Ecto neural progenitor cell (in vitro differentiated cells): ENCODE measurements at regions not wholly inside any gene's neighbourhood (a gene's known extent, or its start where the extent isn't known, plus 50 kb on each side); places are given as distances from the start of the nearest gene placed in this dataset.
"Not testable (repeated sequence)": the region's sequence is repeated elsewhere in the genome, so short reads cannot be mapped to it uniquely, and the experiment has no call there.

Source experiments
- DNase-seq: peaks from one replicate; pipeline ENCODE4 v3.0.0-alpha.2; 2018; ENCODE audit warnings: low spot score

DNA sequence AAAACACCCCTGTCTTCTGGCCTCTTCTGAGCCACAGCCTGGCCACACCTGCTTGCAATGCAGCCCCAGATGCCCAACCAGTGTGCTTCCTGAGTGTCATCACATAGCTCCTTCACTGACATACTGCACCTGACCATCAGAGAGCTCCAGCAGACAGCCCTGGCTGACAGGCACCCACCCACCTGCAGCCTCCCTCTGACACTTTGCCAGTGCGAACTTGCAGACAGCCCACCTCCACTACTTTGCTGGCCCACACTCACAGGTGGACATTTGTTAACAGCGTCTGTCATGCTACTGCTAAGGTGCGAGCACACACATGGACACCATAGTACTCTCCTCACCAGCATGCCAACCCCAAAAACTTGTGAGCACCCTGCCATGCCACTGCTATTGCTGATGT is 740.1 kb downstream of the DNAJB9 start:
- no peak for DNase-seq

DNA sequence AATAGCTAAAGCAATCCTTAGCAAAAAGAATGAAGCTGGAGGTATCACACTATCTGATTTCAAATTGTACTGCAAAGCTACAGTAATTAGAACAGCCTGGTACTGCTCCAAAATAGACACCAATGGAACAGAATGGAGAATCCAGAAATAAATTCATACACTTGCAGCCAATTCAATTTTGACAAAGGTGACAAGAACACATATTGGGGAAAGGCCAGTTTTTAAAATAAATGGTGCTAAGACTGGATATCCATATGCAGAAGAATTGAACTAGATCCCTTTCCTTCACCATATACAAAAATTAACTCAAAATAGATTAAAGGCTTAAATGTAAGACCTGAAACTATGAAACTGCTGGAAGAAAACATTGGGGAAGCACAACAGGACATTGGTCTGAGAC is 748.5 kb downstream of the DNAJB9 start:
- DNase-seq = no peak

DNA sequence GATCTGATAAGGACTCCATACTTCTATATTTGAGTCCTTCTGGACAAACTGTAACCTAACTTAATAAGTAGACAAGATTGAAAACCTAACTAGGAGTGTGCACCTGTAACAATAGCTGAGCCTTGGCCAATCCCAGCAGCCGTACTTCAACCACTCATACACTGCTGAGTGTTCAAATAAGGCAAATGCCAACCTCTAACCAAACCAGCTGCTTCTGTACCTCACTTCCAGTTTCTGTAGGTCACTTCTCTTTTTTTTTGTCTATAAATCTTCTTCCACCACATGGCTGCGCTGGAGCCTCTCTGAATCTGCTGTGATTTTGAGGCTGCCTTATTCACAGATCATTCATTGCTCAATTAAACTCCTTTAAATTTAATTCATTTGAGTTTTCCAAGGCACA is 753.2 kb downstream of the DNAJB9 start:
- no peak for DNase-seq

DNA sequence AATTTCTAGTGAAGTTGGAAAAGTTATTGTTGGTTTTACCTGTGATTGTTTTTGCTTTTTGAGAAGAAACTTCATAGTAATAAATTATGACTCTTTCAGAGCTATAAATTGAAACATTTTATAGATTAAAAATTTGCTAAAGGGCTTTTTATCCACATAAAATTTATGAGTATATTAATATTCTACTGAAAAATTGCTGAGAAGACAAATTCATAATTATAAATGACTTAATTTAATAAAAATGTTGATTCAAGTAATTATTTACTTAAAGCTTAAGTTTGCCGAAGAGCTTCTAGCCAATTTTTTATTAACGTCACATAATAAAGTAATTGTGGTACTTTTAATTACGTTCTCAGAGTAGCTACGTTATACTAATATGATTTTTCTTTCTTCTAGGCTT is 761.7 kb downstream of the DNAJB9 start:
- DNase-seq = no peak

DNA sequence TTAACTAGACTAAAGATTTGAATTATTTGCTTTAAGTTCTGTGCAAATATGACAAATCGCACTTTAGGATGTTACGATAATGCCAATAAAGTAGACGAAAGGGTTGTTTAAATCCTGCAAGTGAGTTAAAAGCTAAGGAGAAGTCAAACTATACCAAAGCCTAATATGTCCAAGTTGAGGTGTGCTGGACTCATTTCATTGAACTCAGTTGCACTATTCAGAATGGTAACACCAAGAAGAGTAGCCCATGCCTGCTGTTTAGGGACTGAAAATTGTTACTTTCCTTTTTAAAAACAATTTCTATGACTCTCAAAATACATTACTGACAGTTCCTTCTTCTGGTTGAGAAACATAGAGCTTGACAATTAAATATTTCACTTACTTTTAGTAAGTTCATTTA is 766.3 kb downstream of the DNAJB9 start:
- DNase-seq = no peak

DNA sequence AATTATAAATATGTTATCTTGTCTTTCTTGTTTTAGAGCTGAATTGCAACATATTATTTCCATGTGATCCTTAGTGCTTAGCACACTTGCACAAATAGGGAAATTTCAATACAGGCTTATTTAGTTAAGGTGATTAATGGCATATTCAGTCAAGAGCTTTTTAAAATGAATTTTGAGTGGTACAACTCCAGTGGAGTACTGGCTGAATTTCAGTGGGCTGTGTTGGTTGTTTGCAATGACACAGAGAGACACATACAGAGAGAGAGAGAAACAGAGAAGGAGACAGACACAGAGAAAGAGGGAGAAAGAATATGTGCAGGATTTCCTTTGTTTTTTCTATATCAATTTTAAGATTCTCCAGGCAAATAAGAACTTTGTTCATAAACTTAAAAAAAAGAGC is 766.9 kb downstream of the DNAJB9 start:
- no peak for DNase-seq

DNA sequence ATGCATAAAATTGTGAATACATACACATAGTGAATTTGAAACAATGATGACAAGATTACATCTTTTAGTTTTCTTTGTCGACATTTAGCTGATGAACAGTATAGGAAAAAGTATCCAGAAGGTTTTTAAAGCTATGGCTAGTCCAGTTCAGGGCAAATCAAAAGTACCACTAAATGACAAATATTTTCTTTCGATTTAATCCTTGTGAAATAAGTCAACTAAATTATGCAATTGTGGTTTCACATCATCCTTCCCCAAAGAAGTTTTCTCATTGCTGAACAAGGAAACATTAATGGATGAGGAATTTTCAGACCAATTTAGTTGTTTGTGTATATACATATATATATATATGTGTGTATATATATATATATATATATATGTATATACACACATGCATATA is 774.0 kb downstream of the DNAJB9 start:
- no peak for DNase-seq

DNA sequence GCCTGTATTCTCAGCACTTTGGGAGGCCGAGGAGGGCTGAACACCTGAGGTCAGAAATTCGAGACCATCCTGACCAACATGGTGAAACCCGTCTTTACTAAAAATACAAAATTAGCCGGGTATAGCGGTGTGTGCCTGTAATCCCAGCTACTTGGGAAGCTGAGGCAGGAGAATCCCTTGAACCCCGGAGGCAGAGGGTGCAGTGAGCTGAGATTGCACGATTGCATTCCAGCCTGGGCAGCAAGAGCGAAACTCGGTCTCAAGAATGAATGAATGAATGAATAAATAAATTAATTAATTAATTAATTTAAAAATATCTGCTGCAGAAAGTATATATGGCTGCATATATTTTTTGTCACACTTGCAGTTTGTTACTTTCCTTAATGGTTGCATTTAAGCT is 781.8 kb downstream of the DNAJB9 start:
- no peak for DNase-seq

DNA sequence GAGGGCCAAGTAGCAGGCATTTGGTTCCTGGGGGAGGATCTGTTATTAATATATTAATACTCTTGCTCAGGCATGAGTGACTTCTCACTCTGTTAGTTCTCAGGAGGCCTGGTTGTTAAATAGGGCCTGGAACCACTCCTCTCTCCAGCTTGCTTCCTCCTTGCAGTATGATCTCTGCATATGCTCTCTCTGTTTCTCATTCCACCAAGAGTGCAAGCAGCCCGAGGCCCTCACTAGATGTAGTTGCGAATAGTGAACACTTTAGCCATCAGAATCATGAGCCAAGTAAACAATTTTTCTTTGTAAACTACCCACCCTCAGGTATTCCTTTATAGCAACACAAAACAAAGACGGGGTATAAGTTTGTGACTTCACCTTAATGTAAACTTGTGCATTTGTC is 784.3 kb downstream of the DNAJB9 start:
- no peak for DNase-seq

DNA sequence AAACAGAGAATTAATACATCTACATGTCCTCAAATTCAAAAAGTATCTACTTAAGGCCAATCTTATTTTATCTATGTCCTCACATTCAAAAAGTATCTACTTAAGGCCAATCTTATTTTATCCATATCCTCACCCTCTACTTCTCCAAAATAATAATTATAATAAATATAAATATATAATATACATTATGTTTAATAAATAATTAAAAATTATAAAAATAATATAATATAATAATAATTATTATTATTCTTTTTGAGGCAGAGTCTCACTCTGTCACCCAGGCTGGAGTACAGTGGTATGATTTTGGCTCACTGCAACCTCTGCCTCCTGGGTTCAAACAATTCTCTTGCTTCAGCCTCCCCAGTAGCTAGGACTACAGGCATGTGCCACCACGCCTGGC is 784.9 kb downstream of the DNAJB9 start:
- no peak for DNase-seq

DNA sequence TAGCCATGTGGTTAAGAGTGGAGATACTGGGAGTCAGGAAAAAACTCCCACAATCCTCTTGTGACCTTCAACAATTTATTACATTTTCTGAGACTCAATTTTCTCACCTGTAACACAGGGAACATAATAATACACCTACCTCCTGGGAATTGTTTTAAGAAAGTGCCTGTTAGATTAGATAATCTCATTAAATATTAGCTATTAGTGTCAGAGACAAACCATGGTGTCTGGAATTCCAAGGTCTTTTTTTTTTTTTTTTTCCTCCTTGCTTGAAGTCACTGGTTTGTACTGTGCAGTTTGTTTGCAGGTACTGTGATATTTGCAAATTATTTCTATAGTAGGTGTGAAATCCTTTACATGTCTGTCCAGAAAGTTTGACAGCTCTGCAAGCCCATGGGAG is 806.1 kb downstream of the DNAJB9 start:
- DNase-seq = no peak

DNA sequence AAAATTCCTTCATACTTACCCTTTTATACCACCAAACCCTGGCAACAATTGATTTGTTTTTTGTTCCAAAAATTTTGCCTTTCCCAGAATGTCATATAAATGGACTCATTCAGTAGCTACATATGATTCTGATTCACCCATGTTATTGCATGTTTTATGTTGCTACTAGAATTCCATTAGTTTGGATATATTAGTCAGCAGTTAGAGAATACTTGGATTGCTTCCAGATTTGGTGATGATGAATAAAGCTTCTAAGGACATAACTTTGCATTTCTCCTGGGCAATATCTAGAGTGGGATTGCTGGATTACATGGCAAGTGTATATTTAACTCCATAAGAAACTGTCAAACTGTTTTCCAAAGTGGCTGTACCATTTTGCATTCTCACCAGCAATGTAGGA is 806.9 kb downstream of the DNAJB9 start:
- no peak for DNase-seq

DNA sequence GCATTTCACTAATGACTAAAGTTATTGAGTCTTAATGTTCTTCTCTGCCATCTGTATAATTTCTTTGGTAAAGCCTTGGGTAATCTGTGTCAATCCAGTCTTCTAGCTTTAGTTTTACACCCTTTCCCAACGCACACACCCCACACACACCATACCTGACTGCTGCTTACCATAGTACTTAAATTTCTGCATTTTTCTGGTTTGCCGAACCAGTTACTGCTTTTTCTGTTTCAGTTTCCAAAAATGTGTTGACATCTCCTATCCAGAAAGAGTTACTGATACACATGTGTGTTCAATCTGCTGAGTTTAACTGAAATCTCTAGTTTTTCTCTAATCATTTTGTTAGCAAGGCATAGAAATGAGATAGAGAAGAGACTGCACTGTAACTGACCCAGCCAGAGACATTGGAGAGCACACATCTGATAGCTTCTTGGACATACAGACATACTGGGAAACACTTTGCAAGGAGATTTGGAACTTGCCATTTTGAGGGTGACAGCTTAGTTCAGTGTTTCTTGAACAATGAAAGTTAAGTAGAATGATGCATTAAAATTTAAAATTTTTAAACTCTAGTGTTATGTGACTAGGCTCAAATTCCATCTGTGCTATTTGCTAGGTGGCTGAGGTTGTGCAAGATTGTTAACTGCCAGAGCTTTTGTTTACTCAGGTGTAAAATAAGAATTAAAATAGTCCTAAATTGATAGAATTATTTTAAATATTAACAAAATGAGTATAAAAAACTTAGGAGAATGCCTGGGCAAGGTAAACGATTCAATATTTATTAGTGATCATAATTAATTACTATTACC is 807.6 kb downstream of the DNAJB9 start:
- no peak for DNase-seq

DNA sequence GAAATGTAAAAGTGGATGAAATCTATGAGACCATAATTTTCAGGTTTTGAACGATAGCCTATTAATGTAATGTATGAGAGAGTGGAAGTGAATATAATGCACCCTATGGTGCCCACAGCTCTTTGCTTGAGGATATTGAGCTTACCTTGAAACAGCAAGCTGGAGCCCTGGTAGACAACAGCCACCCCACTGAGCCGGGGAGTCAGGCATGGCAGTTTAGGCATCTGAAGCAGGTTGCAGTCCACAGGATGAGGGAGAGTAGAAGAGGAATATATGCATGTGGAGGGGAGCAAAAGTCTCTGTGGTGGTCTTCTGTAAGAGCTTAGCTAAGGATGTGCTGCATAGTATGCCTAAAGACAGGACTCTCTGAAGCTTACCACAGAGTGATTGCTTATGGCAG is 817.3 kb downstream of the DNAJB9 start:
- DNase-seq = no peak

DNA sequence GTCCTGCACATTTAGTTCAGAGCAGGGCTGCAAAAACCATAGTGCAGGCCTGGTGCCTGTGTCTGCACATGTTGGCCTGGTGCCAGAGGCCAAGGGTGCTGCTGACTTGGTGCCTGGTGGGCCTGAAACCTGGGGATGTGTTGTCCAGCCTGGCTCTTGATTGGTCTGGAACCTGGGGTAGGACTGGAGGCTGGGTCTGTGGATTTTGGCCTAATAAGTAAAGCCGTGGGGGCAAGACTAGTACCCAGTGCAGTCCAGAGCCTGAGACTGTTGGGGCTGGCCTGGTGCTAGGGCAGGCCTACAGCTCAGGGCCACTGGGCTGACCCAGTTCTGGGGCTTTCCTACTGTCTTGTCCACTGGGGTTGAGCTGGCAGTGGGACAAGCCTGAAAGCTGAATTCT is 817.9 kb downstream of the DNAJB9 start:
- DNase-seq = no peak

DNA sequence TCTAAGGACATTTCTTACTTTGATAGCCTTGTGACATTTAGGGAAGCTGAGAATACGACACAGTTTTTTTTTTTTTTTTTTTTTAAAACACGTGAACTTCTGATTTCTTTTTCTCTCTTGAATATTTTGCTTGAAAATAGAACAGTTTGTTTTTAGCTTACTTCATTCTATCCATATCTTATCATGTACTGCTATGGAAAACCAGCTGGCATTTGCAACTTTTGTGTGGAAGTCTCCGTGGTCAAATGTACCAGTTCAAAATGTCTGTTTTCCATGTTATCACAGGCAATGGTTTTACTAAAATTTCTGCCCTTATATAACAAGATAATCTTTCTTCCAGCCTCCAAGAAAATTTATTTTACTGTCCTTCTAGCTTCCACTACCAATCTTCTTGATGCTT is 821.6 kb downstream of the DNAJB9 start:
- DNase-seq = no peak

DNA sequence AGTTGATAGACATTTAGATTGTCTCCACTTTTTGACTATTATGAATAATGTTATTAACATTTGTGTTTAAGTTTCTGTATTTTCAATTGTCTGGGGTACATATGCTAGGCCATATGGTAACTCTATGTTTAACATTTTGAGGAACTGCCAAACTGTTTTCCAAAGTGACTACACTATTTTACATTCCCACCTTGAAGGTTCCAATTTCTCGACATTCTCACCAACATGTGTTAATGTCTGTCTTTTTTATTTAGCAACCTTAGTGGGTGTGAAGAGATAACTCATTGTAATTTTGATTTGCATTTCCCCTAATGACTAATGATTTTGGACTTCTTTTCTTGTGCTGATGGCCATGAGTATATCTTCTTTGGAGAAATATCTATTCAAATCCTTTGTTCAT is 832.4 kb downstream of the DNAJB9 start:
- no peak for DNase-seq

DNA sequence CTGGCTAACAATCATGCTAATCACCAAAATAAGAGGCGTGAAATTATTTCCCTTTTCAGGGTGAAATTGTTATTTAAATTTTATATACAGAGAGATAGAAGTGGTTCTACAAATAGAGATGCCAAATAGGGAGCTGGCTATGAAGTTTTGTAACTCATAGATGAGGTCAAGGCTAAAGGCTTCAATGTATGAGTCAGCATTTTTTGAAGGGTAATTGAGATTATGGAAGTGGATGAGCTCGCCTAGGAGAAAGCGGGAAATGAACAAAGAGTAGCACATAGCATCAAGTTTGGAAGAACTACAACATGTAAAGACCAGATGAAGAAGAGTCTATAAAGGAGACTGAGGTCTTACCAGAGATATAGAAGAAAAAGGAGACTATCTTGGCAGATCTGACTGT is 838.1 kb downstream of the DNAJB9 start:
- DNase-seq = no peak

DNA sequence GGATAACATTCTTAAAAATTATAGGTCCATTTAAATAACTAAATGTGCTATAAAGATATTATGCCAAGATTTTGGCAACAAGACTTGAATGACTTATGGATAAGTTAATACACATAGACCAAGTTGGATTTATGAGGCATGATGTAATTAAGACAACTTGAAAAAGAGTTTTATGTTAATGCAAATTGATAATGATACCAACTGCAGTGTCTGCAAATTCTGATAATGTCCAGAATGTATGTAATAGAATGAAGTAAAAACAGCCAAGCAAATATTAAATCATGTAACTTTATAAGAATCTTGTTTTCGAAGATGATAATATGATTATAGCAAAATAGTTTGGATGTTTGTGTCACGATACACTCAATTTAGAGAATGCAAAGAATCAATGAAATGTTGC is 868.3 kb downstream of the DNAJB9 start:
- DNase-seq = no peak

DNA sequence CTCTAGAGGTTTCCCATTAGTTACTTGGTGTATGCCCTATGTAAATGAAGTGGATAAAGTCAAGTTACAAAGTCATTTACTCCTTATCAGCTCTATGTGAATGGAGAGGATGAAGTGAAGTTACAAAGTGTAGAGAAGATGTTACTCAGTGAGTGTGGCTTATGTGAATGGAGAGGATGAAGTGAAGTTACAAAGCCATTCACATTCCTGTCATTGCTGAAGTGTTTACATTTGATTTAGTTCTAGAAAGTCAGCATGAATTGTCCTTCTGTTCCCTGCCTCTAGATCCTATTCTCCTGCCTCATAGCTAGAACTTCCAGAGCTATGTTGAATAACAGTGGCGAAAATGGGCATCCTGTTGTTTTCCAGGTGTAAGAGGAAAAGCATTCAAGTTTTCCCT is 880.1 kb downstream of the DNAJB9 start:
- no peak for DNase-seq

DNA sequence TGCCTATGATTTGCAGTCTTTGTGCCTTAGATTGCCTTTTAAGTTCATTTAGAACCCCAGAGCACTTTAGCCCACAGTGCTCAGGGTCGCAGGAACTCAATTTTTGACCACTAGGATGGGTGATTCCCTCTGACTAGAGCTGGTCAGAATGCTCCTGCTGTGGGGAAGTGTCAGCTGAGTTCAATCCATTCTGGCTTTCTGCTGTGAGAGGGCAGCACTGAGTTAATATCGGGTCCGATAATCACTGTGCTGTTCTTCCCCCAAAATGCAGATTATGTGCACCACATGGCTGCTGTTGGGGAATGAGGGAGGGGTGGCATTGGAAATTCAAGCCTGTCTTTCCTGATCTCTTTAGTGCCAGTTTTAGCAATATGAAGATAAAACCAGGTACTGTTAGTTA is 886.4 kb downstream of the DNAJB9 start:
- DNase-seq = no peak

DNA sequence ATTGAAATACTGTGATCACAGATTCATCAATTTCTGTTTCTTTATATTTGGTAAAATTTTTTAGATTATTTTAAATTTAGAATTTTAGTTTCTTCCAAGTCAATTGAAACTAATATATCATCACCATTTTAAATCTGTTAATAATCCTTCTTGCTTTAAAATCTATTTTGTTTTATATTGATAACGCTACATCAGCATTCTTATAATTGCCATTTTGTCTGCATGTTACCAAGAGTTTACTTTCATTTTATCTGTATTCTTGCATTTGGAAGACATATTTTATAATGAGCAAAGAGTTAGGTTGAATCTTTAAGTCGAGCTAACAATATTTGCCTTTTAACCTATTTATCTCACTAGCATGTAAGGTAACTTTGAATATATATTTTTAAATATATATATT is 890.6 kb downstream of the DNAJB9 start:
- DNase-seq = no peak

DNA sequence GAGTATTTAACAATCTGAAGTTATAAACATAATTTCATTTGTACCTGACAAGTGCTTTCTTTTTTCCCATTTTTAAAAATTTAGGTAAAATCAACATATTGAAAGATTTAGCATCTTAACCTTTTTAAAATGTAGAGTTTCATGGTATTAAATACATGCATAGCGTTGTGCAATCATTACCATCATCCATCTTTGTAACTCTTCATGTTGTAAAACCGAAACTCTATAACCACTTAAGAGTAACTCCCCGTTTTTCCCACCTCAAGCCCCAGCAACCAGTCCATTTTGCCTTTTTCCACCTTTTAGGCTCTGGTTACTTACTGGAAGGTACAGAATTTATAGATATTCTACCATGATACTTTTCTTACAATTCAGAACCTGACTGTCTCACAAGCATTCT is 892.5 kb downstream of the DNAJB9 start:
- DNase-seq = no peak

DNA sequence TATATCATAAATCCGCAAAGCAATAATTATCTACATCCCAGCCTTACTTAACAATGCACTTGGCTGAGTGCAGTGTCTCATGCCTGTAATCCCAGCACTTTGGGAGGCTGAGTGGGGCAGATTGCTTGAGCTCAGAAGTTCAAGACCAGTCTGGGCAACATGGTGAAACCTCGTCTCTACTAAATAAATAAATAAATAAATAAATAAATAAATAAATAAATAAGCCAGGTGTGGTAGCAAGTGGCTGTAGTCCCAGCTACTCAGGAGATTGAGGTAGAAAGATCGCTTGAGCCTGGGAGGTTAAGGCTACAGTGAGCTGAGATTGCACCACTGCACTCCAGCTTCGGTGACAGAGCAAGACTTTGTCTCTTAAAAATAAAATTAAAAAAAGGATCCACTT is 898.1 kb downstream of the DNAJB9 start:
- not testable (repeated sequence) for DNase-seq

DNA sequence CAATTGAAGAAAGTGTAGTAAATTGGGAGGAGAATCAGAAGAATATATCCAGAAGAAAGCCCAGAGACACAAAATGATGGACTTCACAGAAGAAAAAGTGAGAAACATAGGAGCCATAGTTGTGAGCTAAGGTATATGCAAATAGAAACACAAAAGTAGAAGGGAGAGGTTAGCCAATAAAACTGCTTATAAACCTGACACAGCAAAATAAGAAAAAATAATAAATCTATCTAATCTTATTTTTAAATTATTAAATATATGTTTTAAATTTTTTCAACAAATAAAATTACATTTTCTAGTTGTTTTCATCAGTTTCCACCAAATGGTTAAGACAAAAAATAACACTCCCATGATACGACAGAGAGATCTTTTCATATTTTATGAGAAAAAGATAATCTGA is 903.5 kb downstream of the DNAJB9 start:
- DNase-seq = no peak
